ENCODE measurements at regions not wholly inside any gene's neighbourhood (a gene's known extent, or its start where the extent isn't known, plus 50 kb on each side); places are given as distances from the start of the nearest gene placed in this dataset.
"Not testable (repeated sequence)": the region's sequence is repeated elsewhere in the genome, so short reads cannot be mapped to it uniquely, and the experiment has no call there.

DNA sequence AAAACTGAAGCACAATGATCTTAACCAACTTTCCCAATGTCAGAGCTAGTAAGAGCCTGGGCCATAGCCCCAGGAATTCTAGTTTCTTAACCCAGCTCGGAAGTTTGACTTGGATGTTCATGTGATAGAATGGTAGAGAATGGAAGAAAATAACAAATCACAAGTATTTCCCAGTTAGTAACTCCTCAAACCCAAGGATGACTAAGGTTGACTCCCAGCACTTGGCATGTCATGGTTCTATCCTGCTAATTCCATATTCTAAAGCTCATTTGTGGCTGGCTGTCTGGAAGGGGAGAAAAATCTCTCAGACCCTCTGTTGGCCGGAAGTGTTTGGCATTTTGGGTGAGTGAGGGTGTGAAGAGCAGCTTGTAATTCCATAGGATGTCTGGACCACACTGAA, 248.7 kb downstream of the RFPL4B start:
- TF ChIP-seq POLR2AphosphoS5 (IDR thresholded peaks at IDR 0.05) (no peak), POLR2A (IDR thresholded peaks at IDR 0.05) (no peak), EP300 (IDR thresholded peaks at IDR 0.05) (no peak)
- TF ChIP-seq, protein P1, sequence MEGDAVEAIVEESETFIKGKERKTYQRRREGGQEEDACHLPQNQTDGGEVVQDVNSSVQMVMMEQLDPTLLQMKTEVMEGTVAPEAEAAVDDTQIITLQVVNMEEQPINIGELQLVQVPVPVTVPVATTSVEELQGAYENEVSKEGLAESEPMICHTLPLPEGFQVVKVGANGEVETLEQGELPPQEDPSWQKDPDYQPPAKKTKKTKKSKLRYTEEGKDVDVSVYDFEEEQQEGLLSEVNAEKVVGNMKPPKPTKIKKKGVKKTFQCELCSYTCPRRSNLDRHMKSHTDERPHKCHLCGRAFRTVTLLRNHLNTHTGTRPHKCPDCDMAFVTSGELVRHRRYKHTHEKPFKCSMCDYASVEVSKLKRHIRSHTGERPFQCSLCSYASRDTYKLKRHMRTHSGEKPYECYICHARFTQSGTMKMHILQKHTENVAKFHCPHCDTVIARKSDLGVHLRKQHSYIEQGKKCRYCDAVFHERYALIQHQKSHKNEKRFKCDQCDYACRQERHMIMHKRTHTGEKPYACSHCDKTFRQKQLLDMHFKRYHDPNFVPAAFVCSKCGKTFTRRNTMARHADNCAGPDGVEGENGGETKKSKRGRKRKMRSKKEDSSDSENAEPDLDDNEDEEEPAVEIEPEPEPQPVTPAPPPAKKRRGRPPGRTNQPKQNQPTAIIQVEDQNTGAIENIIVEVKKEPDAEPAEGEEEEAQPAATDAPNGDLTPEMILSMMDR (IDR thresholded peaks at IDR 0.05), result no peak
- H3K9me3 ChIP-seq, result peaks cover 0 to 3% (median 0%) of the 10 kb centered on the region in 4 donors
- H3K4me1 ChIP-seq, result no peaks in the 10 kb centered on the region
- WGBS, 2 donors, result 83% methylated on average over 2 of the region's 2 CpGs
- DNase-seq, result no peak
- H3K27ac ChIP-seq, result no peak overlapping the region
- no peaks in the 10 kb centered on the region for H3K36me3 ChIP-seq
- no peaks in the 10 kb centered on the region for H3K27me3 ChIP-seq
- ATAC-seq (ENCODE audit: low FRiP score in 2 of 2), result no peak
- no peak overlapping the region for H3K4me3 ChIP-seq

DNA sequence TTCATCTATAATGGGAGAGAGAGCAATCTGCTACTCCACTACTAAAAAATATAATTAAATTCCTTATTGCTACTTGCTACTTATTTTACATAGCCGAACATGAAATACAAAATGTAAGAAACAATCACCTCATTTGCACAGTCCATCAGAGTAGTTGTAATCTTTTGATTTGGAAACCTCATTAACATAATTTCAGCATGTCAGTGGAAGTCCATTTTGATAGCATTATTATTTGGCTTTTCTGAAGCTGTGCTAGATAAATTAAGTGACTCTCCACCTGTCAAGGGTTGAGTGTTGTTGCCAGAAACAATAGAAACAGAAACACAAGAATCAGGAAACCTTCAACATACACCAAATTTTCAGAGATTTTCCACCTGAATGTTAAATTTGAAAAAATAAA, 250.0 kb downstream of the RFPL4B start:
- H3K4me1 ChIP-seq, result no peaks in the 10 kb centered on the region
- WGBS, 2 donors, result 67 to 89% methylated on average over 1 of the region's 1 CpG
- ATAC-seq (ENCODE audit: low FRiP score in 2 of 2) (no peak), DNase-seq (no peak)
- no peak overlapping the region for H3K4me3 ChIP-seq
- no peaks in the 10 kb centered on the region for H3K36me3 ChIP-seq
- TF ChIP-seq, protein P1 (IDR thresholded peaks at IDR 0.05), result no peak
- TF ChIP-seq POLR2AphosphoS5 (IDR thresholded peaks at IDR 0.05) (no peak), EP300 (IDR thresholded peaks at IDR 0.05) (no peak), POLR2A (IDR thresholded peaks at IDR 0.05) (no peak)
- H3K27me3 ChIP-seq, result no peaks in the 10 kb centered on the region
- peaks cover 0 to 3% (median 0%) of the 10 kb centered on the region in 4 donors for H3K9me3 ChIP-seq
- H3K27ac ChIP-seq, result no peak overlapping the region

DNA sequence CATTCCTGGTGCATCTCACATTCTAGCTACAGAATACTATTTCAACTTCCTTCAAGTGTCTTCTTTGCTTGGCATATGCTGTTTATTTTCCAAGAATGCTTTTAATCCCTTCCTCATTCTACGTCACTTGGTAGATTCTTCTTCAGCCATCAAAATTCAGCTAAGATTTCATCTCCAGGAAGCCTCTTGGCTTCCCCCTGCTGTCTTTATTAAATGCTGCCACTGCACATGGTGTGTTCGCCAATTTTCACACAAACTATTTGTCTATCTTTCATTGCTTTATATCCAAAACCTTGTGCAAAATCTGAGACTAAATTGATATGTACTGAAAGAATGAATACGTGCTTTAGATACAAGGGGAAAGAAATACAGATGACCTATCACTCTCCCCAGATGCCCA, 253.0 kb downstream of the RFPL4B start:
- TF ChIP-seq POLR2AphosphoS5 (IDR thresholded peaks at IDR 0.05) (no peak), EP300 (IDR thresholded peaks at IDR 0.05) (no peak), POLR2A (IDR thresholded peaks at IDR 0.05) (no peak)
- TF ChIP-seq, protein P1 (IDR thresholded peaks at IDR 0.05), result no peak
- no peaks in the 10 kb centered on the region for H3K27me3 ChIP-seq
- no peaks in the 10 kb centered on the region for H3K4me1 ChIP-seq
- no peaks in the 10 kb centered on the region for H3K9me3 ChIP-seq
- 79 to 80% methylated on average over 3 of the region's 3 CpGs for WGBS, 2 donors
- H3K27ac ChIP-seq, result no peak overlapping the region
- H3K36me3 ChIP-seq, result no peaks in the 10 kb centered on the region
- ATAC-seq (ENCODE audit: low FRiP score in 2 of 2), result no peak
- no peak for DNase-seq
- no peak overlapping the region for H3K4me3 ChIP-seq

DNA sequence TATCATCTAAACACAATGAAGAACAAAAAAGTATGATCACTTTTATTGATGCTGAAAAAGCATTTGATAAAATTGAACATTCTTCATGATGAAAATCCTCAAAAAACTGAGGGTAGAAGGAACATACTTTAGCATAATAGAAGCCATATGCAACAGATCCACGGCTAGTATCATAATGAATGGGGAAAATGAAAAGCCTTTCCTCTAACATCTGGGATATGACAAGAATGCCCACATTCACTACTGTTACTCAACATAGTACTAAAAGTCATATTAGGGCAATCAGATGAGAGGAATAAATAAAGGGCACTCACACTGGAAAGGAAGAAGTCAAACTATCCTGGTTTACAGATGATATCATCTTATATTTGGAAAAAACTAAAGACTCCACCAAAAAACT, 256.6 kb downstream of the RFPL4B start:
- DNase-seq (no peak), ATAC-seq (ENCODE audit: low FRiP score in 2 of 2) (no peak)
- Histone ChIP-seq H3K27ac (no peak overlapping the region), H3K4me3 (no peak overlapping the region), H3K9me3 (peaks cover 0 to 5% (median under 1%) of the 10 kb centered on the region in 4 donors), H3K27me3 (no peaks in the 10 kb centered on the region), H3K36me3 (no peaks in the 10 kb centered on the region), H3K4me1 (no peaks in the 10 kb centered on the region)
- TF ChIP-seq POLR2AphosphoS5 (IDR thresholded peaks at IDR 0.05) (no peak), POLR2A (IDR thresholded peaks at IDR 0.05) (no peak), EP300 (IDR thresholded peaks at IDR 0.05) (no peak)
- TF ChIP-seq, protein P1 (IDR thresholded peaks at IDR 0.05), result no peak
- 94 to 100% methylated on average over 1 of the region's 1 CpG for WGBS, 2 donors

DNA sequence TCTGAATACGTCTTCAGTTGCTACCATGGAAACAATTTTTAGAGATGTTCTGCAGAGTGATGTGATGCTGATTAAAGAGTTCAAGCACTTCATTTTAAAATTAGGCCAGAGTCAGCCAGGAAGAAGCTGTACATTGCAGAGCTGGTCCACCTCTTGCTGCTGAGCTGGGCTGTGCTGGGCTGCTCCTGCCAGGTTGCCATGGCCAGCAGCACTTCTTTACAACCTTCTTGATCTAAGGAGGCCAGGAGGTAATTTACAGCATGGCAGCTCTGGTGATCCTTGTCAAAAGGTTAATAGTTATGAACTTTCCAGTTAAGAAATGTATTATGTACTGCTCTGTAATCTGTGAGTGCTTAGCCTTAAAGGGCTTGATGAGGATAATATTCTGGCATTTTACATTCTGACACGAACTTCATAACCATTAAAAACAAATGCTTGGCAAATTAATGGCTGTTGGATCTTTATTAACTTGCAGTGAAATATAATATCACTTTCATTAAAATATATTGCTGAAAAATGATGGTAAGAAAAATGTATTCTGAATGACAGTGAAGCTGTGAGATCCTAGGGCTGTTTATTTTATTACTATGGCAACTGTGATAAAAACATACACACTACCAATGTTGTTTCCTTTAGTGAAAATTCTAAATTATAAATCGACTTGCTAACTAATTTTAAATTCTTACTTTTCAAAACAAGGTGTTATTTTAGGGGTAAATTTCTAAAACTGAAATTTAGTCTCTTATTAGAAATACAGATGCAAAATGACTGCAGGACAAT, 259.7 kb downstream of the RFPL4B start:
- 53 to 56% methylated on average over 3 of the region's 3 CpGs for WGBS, 2 donors
- H3K4me3 ChIP-seq, result no peak overlapping the region
- no peak for DNase-seq
- ATAC-seq (ENCODE audit: low FRiP score in 2 of 2), result no peak
- no peaks in the 10 kb centered on the region for H3K4me1 ChIP-seq
- no peak overlapping the region for H3K27ac ChIP-seq
- TF ChIP-seq POLR2AphosphoS5 (IDR thresholded peaks at IDR 0.05) (no peak), POLR2A (IDR thresholded peaks at IDR 0.05) (no peak)
- no peaks in the 10 kb centered on the region for H3K27me3 ChIP-seq
- H3K9me3 ChIP-seq, result peaks cover 0 to 14% (median 6%) of the 10 kb centered on the region in 4 donors
- no peaks in the 10 kb centered on the region for H3K36me3 ChIP-seq

DNA sequence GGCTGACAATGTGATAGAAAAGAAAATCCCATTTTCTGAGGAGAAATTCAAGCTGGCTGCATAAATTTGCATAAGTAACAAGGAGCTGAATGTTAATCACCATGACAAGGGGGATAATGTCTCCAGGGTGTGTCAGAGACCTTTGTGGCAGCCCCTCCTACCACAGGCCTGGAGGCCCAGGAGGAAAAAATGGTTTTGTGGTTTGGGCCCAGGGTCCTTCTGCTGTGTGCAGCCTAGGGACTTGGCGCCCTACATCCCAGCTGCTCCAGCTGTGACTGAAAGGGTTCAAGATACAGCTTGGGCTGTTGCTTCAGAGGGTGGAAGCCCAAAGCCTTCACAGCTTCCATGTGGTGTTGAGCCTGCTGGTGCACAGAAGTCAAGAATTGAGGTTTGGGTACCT, 261.8 kb downstream of the RFPL4B start:
- H3K27me3 ChIP-seq; H3K4me3 ChIP-seq; ATAC-seq (ENCODE audit: low FRiP score in 2 of 2); DNase-seq; H3K36me3 ChIP-seq; H3K4me1 ChIP-seq; H3K27ac ChIP-seq: not testable (repeated sequence)
- peaks cover 0 to 14% (median 6%) of the 10 kb centered on the region in 4 donors for H3K9me3 ChIP-seq
- 100% methylated on average over 1 of the region's 1 CpG for WGBS, 2 donors
